Endometrium (tissue), 2 donors: ENCODE measurements at regions not wholly inside any gene's neighbourhood (a gene's known extent, or its start where the extent isn't known, plus 50 kb on each side); places are given as distances from the start of the nearest gene placed in this dataset.
A peak's percentile ranks its signal among the peaks of the same experiment; 100 is the strongest.
"Not testable (repeated sequence)": the region's sequence is repeated elsewhere in the genome, so short reads cannot be mapped to it uniquely, and the experiment has no call there.

Source experiments
- FAIRE-seq: peaks from 2 replicates; lab custom pipeline; 2012; peaks lifted over from hg19 to GRCh38; lab: Jason Lieb, UNC
- donor health status: control.
- donor health status: control.

DNA sequence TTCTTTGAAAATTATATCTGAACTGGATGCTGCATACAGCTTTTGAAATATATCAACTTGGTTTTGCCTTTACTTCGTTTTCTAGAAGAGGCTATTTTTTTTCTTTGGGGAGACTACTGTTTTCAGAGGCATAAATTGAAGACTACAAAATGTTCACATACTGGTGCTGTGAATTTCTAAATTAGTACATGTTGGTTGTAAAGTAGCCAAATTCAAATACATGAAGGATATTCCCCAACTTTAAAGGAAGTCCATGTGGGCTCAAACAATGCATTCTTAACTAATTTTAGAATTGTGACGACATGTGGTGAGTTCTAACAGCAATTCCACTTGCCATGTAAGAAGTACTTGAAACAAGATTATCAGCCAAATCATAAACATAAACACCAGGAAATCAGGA, 295.7 kb downstream of the TUSC7 start:
- no peak for FAIRE-seq

DNA sequence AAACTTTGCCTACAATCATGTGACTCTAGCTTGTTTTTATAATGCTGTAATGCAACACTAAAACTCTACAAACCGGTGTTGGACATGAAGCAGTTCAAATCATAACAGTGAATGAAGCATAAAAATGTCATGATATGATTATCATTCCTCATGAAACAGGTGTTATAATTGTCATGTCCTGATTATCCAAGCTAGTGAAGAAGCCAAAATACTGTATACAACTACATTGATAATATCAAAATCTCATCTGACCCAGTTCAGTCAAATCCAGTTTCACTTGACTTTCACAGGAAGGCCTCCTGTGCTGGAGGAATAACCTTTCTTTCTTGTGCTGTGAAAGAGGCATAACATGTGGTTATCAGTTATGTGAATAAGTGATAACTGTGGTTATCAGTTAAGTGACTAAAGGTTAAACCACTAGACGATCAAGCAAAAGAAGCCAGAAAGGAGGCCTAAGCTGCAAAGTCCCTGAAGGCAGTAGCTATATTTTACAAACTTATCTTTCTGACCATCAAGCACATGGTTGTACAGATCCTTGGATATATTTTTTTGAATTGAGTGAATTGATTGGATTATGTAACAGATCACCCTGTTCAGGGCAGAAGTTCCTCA, 296.4 kb downstream of the TUSC7 start:
- no peak for FAIRE-seq

DNA sequence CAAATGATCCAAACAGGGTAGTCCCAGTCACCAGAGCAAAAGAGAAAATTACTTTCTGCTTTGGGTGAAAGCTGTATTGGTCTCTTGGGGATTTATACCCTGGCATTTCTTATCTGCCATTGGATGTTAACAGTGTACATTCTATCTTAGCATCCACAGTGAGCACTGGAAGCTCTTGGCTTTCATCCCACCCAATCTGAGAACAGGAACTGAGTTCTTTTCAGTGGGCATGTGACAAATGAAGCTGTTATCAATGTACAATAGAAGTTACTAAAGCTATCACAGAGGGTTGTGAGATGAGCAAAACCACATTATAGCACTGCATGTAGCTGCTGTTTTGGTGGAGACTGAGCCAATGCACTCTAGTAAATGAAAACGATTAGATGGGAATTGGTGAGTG, 300.7 kb downstream of the TUSC7 start:
- no peak for FAIRE-seq

DNA sequence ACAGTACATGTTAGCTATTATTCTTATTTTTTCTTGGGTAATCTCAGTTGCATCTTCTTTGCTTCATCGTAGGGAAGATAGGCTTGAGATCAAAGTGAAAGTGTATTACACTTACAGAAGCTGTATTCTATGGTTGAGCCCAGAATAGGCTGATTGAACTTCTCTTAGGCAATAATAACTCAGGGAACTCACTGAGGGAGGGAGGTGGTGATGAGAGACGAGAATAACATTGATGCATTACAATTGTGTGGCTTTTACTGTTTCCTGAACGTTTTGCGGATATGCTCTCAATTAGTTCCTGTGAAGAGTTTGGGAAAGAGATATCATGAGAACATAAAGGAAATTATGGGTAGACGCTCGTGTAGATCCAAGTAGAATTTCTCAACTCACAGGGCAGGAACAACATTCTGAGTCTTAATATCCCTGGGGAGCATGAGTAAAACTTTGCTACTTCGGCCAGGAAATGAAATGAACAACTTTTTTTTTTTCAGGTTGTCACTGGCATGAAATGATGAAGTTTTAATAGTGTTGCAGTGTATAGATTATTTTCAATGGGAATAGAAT, 302.2 kb downstream of the TUSC7 start:
- no peak for FAIRE-seq

DNA sequence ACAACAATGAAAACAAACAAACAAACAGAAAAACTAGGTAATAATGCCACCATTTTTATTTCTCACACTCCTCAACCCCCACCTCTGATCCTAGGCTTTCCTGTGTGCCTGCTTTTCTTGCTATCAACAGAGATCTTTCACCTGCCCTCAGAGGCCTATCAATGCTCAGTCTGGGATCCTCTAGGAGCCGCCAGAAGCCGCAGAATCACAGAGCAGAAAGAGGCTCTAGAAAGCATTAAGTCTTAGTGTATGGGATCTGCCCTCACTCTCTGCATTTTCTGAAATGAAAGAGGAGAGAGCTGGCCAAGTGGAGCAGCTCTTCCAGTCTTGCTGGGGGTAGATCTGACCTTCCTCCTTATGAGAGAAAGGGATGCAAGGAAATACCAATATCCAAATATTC, 306.8 kb downstream of the TUSC7 start:
- no peak for FAIRE-seq

DNA sequence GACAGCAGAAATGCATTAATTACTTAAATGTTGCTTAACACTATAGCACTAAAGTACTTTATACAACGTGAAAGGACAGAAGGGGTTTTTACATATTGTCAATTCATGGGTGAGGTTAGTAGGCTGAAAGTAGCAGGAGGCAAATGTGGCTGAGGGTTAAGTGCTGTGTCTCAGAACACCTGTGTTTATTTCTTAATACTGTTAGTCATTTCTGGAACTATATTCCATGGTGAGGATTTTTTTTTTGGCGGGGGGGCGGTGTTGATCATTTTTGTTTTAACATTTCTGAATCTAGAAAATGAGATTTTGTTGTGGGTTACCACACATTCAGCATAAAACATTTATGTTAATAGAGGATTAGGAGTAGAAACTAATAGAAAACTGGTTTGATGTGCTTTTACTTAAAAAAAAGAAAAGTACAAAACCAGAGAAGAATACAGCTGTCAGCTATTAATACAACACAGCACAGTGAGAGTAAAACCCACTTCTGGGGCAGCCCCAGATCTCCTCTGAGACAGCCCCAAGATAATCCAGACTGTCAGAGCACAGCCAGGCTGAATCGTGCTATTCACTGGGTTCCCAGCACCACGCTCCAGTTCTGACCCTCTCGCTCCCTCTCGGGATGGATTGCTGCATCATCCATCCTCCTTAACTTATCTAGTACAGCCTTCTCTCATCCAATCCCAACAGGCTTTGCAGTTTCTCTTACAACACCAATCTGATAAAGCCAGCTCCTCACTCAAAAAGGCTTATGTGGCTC, 307.7 kb downstream of the TUSC7 start:
- FAIRE-seq = no peak

DNA sequence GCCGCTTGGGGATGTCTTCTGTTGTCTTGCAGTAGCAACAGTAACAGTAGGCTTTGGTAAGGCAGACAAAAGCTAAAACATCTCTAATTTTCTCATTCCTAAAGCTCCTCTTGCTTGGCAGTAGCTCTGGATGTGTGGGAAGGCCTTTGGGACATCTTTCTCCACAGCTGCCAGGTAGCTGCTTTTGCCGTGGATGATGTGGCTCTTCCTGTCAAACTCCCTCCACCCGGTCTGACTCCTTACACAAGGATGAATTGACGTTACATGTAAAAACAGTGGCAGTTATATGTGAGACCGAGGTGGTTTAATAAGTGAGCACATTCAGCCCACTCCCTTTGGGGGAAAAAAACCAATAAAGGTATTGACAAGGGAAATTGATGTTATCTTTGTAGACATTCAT, 309.1 kb downstream of the TUSC7 start:
- FAIRE-seq = no peak

DNA sequence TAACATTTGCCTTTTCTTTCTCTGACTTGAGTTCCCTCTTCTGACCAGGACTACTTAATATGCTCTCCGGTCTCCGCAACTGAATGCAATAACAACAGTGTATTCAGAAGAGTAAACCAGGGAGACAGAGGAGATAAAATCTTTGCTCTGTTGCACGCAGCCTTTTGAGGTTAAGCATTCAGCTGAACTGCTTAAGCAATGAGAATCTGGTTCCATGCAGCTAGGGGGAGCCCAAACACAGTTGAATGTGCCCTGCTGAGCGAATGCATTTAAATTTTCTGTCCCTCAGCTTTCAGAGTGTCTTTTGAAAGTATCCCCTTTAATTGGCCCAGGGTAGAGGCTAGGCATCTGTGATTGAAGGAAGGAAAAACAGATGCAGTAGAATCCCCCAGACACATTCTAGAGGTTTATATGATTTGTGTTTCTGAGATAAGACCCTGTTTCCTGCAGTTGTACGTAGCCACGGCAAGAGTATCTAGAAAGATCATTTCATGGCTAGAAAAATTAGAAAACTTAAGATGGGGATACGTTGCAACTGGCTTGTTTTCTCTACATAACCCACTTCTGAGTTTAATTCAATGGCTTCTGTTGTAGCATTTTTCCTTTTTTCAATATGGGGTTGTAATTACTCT, 309.6 kb downstream of the TUSC7 start:
- FAIRE-seq = peak; percentile 67

DNA sequence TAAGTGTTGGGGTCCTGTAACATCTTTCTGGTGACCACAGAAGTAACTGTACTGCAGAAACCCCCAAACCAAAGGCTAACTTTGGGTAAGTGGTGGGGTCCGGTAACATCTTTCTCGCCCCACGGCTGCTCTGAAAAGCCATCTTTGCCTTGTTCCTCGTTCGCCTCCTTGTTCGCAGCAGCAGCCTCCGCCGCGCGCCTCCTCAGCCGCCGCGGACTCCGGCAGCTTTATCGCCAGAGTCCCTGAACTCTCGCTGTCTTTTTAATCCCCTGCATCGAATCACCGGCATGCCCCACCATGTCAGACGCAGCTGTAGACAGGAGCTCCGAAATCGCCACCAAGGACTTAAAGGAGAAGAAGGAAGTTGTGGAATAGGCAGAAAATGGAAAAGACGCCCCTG, 316.8 kb downstream of the TUSC7 start:
- FAIRE-seq = no peak

DNA sequence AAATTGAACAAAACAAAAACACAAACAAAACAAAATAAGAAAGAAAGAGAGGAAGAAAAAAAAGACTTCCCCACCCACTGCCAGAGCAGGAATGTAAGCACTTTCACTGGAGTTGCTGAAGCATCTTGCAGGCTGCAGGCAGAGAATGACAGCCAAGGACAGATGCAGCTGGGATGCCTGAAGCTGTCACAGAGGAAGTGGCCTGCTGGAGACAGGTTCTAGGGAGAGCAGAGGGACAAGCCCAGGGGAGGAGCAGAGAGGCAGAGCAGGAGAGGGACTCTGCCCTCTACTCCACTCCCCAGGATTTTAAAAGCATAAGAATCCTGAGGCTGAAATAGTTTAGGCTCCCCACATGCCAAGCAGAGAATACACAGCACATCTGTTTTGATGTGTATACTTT, 326.2 kb downstream of the TUSC7 start:
- FAIRE-seq = peak; percentile 55

DNA sequence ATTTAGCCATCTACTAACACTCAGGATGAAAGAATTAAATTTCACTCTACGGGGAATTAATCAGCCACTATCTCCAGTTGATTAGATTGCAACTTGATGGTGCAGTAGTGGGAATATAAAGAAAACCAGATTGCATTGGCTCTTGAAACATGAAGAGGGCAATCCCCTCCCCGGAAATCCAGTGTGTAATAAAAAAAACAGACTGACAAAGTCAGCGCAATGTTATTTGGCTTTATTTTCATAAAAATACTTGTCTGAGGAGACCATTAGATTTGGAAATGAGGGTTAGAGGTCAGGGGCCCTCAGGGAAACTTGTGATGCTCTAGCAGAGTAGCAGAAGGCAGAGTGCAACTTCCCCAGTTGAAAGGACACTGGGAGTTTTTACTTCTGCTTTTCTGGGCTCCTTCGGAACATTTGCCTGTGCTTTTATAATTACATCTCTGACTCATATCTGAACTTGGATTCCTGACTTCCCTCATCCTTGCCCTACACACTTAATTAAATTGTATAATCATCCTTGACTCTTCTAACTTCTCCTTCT, 326.8 kb downstream of the TUSC7 start:
- FAIRE-seq = peak; percentile 88

DNA sequence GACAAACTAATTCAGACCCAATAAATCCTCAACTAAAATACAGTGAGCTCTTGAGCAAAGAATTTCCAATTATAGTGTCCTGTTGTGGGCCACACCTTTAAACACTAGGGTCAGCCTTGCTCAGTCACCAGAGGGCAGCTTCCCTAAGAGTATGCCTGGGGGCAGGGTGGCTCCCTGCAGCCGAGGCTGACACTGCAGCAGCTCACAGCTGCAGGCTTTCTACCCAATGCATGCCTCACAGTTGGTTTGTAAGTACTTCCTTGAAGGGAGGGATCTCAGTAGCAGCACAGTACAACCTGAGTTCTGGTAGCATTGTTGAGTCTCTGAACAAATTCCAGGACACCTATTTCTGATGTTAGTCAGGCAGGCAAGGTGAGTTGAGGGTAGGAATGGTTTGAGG, 335.6 kb downstream of the TUSC7 start:
- no peak for FAIRE-seq

DNA sequence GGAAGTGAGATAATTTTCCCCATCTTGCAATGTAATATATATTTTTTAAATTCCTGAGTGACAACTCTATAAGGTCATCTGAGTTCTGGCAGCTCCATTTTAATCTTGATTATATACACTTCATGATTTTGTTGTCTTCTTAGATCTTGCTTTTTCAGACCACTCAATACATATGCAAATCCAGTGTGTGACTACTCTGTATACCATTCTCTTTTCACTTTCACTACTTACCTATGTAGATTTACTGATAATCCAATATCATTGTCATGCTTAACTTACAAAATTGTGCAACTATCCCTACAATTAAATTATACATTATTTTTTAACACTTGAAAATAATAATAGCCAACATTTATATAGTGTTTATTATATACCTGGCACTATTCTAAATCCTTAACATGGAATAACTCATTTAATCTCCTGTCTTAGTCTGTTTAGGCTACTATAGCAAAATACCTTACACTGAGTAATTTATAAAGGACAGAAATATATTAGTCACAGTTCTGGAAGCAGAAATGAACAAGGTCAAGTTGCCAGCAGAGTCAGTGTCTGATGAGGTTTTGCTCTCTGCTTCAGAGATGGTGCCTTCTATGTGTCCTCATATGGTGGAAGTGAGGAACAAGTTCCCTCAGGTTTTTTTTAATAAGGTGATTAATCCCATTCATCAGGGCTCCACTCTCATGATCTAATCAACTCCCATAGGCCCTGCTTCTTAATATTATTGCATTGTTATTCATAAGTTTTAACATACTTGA, 338.5 kb downstream of the TUSC7 start:
- no peak for FAIRE-seq

DNA sequence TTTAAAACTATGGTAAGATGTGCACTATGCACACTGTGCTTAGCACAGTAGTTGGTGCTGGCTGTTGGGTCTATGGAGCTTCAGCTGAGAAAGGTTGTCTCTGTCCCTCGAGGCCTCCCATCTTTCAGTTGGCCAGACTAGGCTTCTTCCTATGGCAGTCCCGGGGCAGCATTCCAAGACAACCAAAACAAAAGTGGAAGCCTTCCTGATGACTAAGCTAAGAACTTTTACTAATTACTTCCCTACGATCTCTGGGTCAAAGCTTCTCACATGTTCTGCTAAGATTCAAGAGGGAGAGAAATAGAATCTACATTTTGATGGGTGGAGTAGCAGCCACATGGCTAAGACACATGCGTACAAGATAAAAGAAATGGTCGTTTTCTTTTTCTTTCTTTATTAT, 342.8 kb downstream of the TUSC7 start:
- FAIRE-seq = no peak

DNA sequence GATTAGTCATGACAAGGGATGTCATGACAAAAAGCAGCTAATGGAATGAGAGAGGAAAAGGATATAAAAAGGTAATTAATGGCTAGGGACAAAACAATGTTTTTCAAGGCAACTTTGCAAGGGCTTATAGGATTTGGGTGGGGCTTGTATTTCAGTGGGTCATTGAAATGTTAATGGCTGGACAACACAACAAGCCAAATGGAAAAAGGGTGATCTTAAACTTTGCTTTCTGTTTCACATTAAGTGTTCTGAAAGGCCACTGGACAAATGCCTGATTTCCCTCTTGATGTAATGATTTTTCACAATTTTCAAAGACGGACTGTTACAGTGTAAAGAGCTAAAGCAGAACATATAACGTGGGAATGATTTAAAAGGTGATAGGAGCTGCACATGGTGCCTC, 345.0 kb downstream of the TUSC7 start:
- no peak for FAIRE-seq

DNA sequence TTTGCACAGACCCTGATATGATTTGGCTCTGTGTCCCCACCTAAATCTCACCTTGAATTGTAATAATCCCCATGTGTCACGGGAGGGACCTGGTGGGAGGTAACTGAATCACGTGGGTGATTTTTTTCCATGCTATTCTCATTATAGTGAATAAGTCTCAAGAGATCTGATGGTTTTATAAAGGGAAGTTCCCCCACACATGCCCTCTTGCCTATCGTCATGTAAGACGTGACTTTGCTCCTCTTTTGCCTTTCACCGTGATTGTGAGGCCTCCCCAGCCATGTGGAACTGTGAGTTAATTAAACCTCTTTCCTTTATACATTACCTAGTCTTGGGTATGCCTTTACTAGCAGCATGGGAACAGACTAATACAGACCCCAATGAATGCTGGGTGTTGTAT, 347.4 kb downstream of the TUSC7 start:
- FAIRE-seq = not testable (repeated sequence)

DNA sequence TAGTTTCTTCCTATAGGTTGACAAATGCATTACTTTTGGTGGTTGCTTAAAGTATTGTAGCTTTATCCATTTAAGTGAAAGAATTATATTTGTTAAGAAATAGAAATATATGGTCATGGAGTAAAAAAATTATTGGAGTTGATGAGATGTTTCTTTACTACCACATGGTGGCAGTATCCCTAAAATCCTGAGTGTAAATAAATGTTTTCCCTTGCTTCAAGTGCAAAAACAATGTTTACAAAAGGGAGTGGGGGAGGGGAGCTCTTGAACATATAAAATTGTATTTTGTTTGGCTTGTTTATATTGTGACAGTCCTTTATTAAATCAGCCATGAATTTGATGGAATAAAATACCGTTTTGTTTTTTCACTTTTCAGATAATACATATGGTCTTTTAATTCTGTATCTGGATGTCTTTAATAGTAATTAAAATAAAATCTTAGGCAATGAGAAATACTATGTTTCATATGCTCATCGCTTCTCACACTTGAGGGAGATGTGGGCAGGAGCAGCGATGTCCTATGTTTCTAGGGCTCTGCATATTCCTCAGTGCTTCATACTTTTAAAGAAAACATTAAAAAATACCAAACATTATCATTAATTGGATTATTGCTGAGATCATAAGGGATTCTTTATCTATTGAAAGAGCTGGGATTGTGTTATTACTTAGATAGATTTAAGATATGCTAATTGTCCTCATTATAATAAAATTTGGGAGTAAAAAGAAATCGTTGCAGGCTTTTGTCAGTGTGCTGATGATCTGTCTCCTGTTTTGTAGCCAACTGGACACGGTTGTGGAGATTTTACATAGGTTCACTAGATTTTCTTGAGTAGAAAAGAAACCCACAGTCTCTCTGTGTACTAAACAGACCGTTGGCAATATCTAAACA, 349.7 kb downstream of the TUSC7 start:
- FAIRE-seq = peak; percentile 93

DNA sequence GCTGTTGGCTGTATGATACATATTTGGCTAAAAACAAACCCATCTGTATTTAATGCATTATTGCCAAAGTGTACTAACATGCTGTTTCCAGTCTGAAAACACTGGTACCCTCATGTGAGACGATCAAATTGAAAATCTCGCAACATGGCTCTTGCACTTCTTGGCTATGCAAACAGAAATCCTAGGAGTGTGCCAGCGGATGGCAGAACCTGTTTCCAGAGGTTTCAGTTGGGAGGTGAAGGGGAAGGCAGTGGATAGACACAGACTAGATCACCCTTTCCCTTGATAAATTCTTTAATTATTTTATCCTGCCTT, 350.3 kb downstream of the TUSC7 start:
- no peak for FAIRE-seq

DNA sequence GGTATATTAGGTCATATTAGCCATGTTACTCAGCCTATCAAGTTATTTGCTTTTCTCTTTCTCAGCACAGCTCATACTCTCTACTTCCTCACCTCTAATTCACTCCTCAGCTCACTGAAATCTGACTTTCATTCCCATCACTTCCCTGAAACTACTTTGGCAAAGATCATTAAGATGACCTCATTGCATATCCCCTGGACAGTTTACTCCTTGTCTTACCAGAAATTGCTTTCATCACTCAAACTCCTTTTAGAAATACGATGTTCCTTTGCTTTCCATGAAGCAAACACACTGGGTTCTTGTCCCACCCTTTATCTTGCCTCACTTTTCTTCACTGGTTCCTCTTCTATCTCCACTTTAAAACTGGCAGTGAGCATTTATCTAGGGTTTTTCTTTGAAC, 354.4 kb downstream of the TUSC7 start:
- FAIRE-seq = no peak

DNA sequence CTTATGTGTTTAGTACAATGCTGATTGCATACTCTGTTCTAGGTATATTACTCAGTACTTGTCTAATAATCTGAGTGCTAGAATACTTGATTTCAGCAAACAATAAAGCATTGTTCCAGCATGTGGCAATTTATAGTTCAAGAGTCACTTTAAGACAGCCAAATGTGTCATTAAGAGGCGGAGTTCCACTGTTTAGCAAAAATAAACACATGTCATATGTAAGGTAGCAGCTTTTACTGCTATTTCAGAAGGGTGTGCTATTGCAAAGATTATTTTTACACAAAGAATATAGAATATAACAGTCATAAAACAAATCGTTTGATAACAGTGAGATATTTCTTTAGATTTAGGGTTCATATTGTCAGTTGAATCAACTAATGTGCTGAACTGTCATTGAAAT, 358.7 kb downstream of the TUSC7 start:
- FAIRE-seq = no peak

DNA sequence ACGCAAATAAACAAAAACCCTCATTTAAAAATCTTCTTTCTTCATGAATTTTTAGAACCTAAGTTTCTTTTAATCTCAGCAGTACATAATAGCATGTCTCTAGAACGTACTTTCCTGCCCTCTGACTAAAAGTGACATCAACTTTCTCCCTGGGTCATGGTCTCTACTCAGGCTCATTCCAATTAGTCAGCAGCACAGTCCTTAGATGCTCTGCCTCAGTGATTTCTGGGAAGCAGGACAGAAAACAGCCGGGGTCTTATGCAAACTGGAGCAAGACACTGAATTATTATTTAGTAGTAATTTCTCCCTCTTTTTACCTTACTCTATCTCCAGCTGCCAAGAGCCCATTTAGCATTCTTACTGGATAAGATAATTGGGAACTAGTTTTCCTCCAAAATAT, 365.2 kb downstream of the TUSC7 start:
- FAIRE-seq = no peak

DNA sequence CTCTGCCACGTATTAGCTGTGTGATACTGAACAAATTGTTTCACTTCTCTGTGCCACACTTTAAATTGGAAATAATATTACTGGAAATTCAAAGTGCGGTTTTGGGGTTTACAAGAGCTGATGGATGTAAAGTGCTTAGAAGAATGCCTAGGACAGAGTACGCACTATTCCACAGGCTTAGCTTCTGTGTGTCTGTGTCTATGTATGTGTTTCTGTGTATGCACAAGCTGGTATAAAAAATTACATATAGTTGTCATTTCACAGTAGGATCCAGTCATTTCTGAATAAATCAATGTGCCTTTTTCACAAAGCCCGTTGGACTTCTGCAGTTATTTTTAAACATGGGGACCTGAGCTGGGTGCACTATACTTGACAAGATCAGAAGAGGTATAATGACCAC, 370.4 kb downstream of the TUSC7 start:
- FAIRE-seq = no peak
